LNCaP clone FGC (cell line): ENCODE measurements at regions not wholly inside any gene's neighbourhood (a gene's known extent, or its start where the extent isn't known, plus 50 kb on each side); places are given as distances from the start of the nearest gene placed in this dataset.
"Not testable (repeated sequence)": the region's sequence is repeated elsewhere in the genome, so short reads cannot be mapped to it uniquely, and the experiment has no call there.

Source experiments
- DNase-seq: peaks from one replicate; pipeline ENCODE4 v3.0.0-alpha.2; 2011; ENCODE audit warnings: low read depth
- H3K4me3 ChIP-seq: 2 replicates; pipeline ENCODE4 v1.5.1; 2011; ENCODE audit warnings: mild to moderate bottlenecking, low read depth, low read length, control low read depth
- CTCF ChIP-seq: IDR thresholded peaks from 2 replicates; pipeline ENCODE4 v1.5.1; 2012; ENCODE audit warnings: mild to moderate bottlenecking; ENCODE audit not compliant: control insufficient read depth, insufficient read depth; ENCODE audit errors: extremely low read depth

DNA sequence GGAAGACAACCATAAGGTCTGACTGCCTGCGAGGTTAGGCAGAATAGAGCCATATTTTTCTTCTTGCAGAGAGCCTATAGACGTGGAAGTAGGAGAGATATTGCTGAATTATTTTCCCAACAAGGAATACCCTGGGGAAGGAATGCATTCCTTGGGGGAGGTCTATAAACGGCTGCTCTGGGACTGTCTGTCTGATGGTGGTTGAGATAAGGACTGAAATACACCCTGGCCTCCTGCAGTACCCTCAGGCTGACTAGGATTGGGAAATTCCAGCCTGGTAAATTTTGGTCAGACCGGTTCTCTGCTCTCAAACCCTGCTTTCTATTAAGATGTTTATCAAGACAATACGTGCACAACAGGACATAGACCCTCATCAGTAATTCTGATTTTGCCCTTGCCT is 617.5 kb upstream of the GRIN3A start:
- no peak for DNase-seq
- no peak for TF ChIP-seq CTCF
- no peak overlapping the region for H3K4me3 ChIP-seq

- DNase-seq: no peak
- H3K4me3 ChIP-seq: no peak overlapping the region
- no peak for TF ChIP-seq CTCF
Observed at GRCh38 chr9:102354041-102354440, 615.6 kb upstream of the GRIN3A start.

DNA sequence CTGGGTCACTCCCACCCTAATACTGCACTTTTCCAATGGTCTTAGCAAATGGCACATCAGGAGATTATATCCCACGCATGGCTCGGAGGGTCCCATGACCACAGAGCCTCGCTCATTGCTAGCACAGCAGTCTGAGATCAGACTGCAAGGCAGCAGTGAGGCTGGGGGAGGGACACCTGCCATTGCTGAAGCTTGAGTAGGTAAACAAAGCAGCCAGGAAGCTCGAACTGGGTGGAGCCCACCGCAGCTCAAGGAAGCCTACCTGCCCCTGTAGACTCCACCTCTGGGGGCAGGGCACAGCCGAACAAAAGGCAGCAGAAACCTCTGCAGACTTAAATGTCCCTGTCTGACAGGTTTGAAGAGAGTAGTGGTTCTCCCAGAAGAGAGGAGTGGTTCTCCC is 599.0 kb upstream of the GRIN3A start:
- DNase-seq: not testable (repeated sequence)

DNA sequence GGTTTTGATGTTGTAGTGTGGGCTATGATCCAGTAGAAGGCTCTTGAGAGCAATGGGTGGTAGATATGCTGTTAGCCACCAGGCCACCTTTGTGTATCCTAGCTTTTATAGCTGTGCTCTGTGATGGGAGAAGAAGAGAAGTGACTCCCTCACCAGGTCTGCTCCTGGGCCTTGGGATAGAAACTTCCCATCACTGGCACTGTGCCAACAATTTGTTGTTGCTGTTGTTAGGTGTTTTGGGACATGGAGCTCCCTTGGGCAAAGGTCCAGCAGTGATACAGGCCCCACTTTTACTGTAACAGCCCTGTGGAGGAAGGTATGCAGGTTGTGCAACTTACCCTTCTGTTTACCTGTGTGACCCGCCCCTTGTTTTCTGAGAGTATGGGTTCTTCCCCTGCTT is 570.9 kb upstream of the GRIN3A start:
- no peak for DNase-seq
- H3K4me3 ChIP-seq: no peak overlapping the region
- TF ChIP-seq CTCF: no peak

More for the DNA sequence above, 599.0 kb upstream of the GRIN3A start:
- H3K4me3 ChIP-seq: not testable (repeated sequence)

- DNase-seq: no peak
- no peak overlapping the region for H3K4me3 ChIP-seq
- TF ChIP-seq CTCF: no peak
Observed at GRCh38 chr9:102295188-102295587, 556.7 kb upstream of the GRIN3A start.

GRCh38 chr9:102273952-102274351 is 535.5 kb upstream of the GRIN3A start:
- no peak for DNase-seq
- TF ChIP-seq CTCF: no peak
- H3K4me3 ChIP-seq: no peak overlapping the region

DNA sequence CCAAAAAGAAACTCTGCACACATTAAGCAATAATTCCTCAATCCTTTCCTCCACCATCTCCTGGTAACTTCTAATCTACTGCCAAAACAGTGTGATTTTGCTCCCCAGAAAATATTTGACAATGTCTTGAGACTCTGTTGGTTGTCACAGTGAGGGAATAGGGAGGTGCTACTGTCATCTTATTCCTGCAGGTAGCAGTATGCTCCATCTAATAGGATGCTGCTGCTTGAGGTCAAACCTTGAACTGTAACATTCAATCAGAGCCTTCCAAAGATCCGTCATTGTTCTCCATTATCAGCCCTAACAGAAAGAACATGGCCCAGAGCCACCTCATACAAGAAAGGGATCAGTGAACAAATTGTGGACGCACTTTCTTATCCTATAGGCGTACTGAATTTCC is 514.7 kb upstream of the GRIN3A start:
- no peak for DNase-seq
- TF ChIP-seq CTCF: no peak
- no peak overlapping the region for H3K4me3 ChIP-seq

GRCh38 chr9:102244916-102245315 is 506.5 kb upstream of the GRIN3A start:
- no peak for DNase-seq
- no peak for TF ChIP-seq CTCF
- H3K4me3 ChIP-seq: no peak overlapping the region
